ENCODE measurements at regions not wholly inside any gene's neighbourhood (a gene's known extent, or its start where the extent isn't known, plus 50 kb on each side); places are given as distances from the start of the nearest gene placed in this dataset.

- H3K27ac ChIP-seq = no peak overlapping the region
- H3K27me3 ChIP-seq (replicated peaks; ENCODE audit: insufficient read depth) = no peaks in the 10 kb centered on the region
- H3K36me3 ChIP-seq = no peaks in the 10 kb centered on the region
- ATAC-seq (ENCODE audit: insufficient number of reproducible peaks, low FRiP score, low read depth) (no peak), DNase-seq (ENCODE audit: low spot score) (no peak)
- H3K4me1 ChIP-seq (ENCODE audit: control insufficient read depth in 1 of 2, low read depth in 2 of 2) = peaks cover 4 to 14% of the 10 kb centered on the region in 2 donors
- no peak overlapping the region for H3K4me3 ChIP-seq
- no peak for TF ChIP-seq CTCF (IDR thresholded peaks at IDR 0.05)
- no peaks in the 10 kb centered on the region for H3K9me3 ChIP-seq
Measured at GRCh38 chr3:145639875-145640274, 521.1 kb downstream of the PLOD2 start.

GRCh38 chr3:145648396-145648795 lies 512.6 kb downstream of the PLOD2 start:
- Histone ChIP-seq H3K36me3 (no peaks in the 10 kb centered on the region), H3K9me3 (no peaks in the 10 kb centered on the region), H3K27ac (no peak overlapping the region), H3K4me1 (ENCODE audit: control insufficient read depth in 1 of 2, low read depth in 2 of 2) (no peaks in the 10 kb centered on the region), H3K4me3 (no peak overlapping the region), H3K27me3 (replicated peaks; ENCODE audit: insufficient read depth) (no peaks in the 10 kb centered on the region)
- DNase-seq (ENCODE audit: low spot score) (no peak), ATAC-seq (ENCODE audit: insufficient number of reproducible peaks, low FRiP score, low read depth) (no peak)
- no peak for TF ChIP-seq CTCF (IDR thresholded peaks at IDR 0.05)

- TF ChIP-seq CTCF (IDR thresholded peaks at IDR 0.05) = no peak
- H3K36me3 ChIP-seq = no peaks in the 10 kb centered on the region
- H3K27ac ChIP-seq = no peak overlapping the region
- no peak for DNase-seq (ENCODE audit: low spot score)
- no peaks in the 10 kb centered on the region for H3K4me1 ChIP-seq (ENCODE audit: control insufficient read depth in 1 of 2, low read depth in 2 of 2)
- H3K9me3 ChIP-seq = no peaks in the 10 kb centered on the region
- no peaks in the 10 kb centered on the region for H3K27me3 ChIP-seq (replicated peaks; ENCODE audit: insufficient read depth)
- ATAC-seq (ENCODE audit: insufficient number of reproducible peaks, low FRiP score, low read depth) = no peak
- H3K4me3 ChIP-seq = no peak overlapping the region
Measured at GRCh38 chr3:145649368-145649887, 511.6 kb downstream of the PLOD2 start.

- Histone ChIP-seq H3K4me3 (no peak overlapping the region), H3K4me1 (ENCODE audit: control insufficient read depth in 1 of 2, low read depth in 2 of 2) (no peaks in the 10 kb centered on the region), H3K27me3 (replicated peaks; ENCODE audit: insufficient read depth) (no peaks in the 10 kb centered on the region), H3K9me3 (no peaks in the 10 kb centered on the region), H3K27ac (no peak overlapping the region), H3K36me3 (no peaks in the 10 kb centered on the region)
- ATAC-seq (ENCODE audit: insufficient number of reproducible peaks, low FRiP score, low read depth) = no peak
- TF ChIP-seq CTCF (IDR thresholded peaks at IDR 0.05) = no peak
- DNase-seq (ENCODE audit: low spot score) = no peak
Measured at GRCh38 chr3:145650170-145650569, 510.8 kb downstream of the PLOD2 start.

GRCh38 chr3:145671121-145671520 lies 489.9 kb downstream of the PLOD2 start:
- H3K27me3 ChIP-seq (replicated peaks; ENCODE audit: insufficient read depth) = no peaks in the 10 kb centered on the region
- DNase-seq (ENCODE audit: low spot score) (no peak), ATAC-seq (ENCODE audit: insufficient number of reproducible peaks, low FRiP score, low read depth) (no peak)
- H3K27ac ChIP-seq = no peak overlapping the region
- H3K36me3 ChIP-seq = no peaks in the 10 kb centered on the region
- no peaks in the 10 kb centered on the region for H3K4me1 ChIP-seq (ENCODE audit: control insufficient read depth in 1 of 2, low read depth in 2 of 2)
- no peaks in the 10 kb centered on the region for H3K9me3 ChIP-seq
- no peak for TF ChIP-seq CTCF (IDR thresholded peaks at IDR 0.05)
- H3K4me3 ChIP-seq = no peak overlapping the region
